Retinal pigment epithelial cell (primary cell): ENCODE measurements at regions not wholly inside any gene's neighbourhood (a gene's known extent, or its start where the extent isn't known, plus 50 kb on each side); places are given as distances from the start of the nearest gene placed in this dataset.

ENCODE experiments used
- DNase-seq: peaks from one replicate; pipeline ENCODE4 v3.0.0-alpha.2; 2010; ENCODE audit warnings: low read depth
- H3K4me3 ChIP-seq: 2 replicates; pipeline ENCODE4 v1.5.1; 2011; ENCODE audit warnings: mild to moderate bottlenecking, low read length, control low read depth, moderate library complexity
- CTCF ChIP-seq: conservative IDR thresholded peaks from 2 replicates; pipeline ENCODE4 v1.5.1; 2011; ENCODE audit warnings: low read depth, low read length, control low read depth, inconsistent platforms

GRCh38 chr12:84791444-84791843, 121.2 kb downstream of the SLC6A15 start:
- TF ChIP-seq CTCF: no peak
- peak; percentile 38 for DNase-seq
- H3K4me3 ChIP-seq: no peak overlapping the region

GRCh38 chr12:84789184-84789583, 123.4 kb downstream of the SLC6A15 start:
- H3K4me3 ChIP-seq: no peak overlapping the region
- DNase-seq: no peak
- TF ChIP-seq CTCF: no peak

GRCh38 chr12:84787253-84787652, 125.3 kb downstream of the SLC6A15 start:
- no peak for TF ChIP-seq CTCF
- peak; percentile 60 for DNase-seq
- no peak overlapping the region for H3K4me3 ChIP-seq

- no peak overlapping the region for H3K4me3 ChIP-seq
- TF ChIP-seq CTCF: no peak
- DNase-seq: no peak
Observed at GRCh38 chr12:84786622-84787021, 126.0 kb downstream of the SLC6A15 start.

GRCh38 chr12:84785951-84786350, 126.6 kb downstream of the SLC6A15 start:
- no peak for TF ChIP-seq CTCF
- no peak for DNase-seq
- H3K4me3 ChIP-seq: no peak overlapping the region

GRCh38 chr12:84785281-84785680, 127.3 kb downstream of the SLC6A15 start:
- no peak overlapping the region for H3K4me3 ChIP-seq
- DNase-seq: no peak
- no peak for TF ChIP-seq CTCF

- DNase-seq: no peak
- H3K4me3 ChIP-seq: no peak overlapping the region
- no peak for TF ChIP-seq CTCF
Observed at GRCh38 chr12:84779169-84779568, 133.4 kb downstream of the SLC6A15 start.
